ENCODE measurements at regions not wholly inside any gene's neighbourhood (a gene's known extent, or its start where the extent isn't known, plus 50 kb on each side); places are given as distances from the start of the nearest gene placed in this dataset.

DNA sequence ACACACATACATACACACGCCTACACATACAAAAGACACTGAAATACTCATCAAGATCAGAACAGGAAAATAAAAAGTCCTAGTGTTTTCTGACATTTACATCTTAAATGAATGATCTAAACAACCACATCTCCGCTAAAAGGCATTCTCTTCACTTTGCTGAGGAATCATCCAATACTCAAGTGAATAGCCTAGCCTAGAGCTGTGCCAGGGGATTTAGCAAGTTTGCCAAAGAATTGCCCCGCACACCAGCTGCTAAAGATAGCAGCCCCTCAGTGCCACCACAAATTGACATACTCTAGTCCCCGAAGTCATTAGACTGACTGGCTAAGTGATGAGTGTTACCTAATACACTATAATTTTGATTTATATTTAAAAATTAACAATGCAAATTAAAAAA lies 246.8 kb upstream of the POU3F2 start:
- TF ChIP-seq, protein P1, sequence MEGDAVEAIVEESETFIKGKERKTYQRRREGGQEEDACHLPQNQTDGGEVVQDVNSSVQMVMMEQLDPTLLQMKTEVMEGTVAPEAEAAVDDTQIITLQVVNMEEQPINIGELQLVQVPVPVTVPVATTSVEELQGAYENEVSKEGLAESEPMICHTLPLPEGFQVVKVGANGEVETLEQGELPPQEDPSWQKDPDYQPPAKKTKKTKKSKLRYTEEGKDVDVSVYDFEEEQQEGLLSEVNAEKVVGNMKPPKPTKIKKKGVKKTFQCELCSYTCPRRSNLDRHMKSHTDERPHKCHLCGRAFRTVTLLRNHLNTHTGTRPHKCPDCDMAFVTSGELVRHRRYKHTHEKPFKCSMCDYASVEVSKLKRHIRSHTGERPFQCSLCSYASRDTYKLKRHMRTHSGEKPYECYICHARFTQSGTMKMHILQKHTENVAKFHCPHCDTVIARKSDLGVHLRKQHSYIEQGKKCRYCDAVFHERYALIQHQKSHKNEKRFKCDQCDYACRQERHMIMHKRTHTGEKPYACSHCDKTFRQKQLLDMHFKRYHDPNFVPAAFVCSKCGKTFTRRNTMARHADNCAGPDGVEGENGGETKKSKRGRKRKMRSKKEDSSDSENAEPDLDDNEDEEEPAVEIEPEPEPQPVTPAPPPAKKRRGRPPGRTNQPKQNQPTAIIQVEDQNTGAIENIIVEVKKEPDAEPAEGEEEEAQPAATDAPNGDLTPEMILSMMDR (conservative IDR thresholded peaks at IDR 0.05; ENCODE audit: low read length) = no peak
- TF ChIP-seq EZH2phosphoT487 (IDR thresholded peaks at IDR 0.05; ENCODE audit: borderline replicate concordance) = no peak
